ENCODE measurements at regions not wholly inside any gene's neighbourhood (a gene's known extent, or its start where the extent isn't known, plus 50 kb on each side); places are given as distances from the start of the nearest gene placed in this dataset.

GRCh38 chr3:56942523-56942922 is 117.9 kb upstream of the SPATA12 start:
- H3K4me2 ChIP-seq = no peak overlapping the region
- FAIRE-seq (no peak), ATAC-seq (no peak), DNase-seq (ENCODE audit: low read depth in 1 of 2, low spot score in 1 of 2) (no peak)
- POLR2A ChIA-PET = no interaction called here
- 62% methylated on average over 2 of the region's 2 CpGs for WGBS (ENCODE audit: missing lambda C conversion rate)
- H3K9me3 ChIP-seq = no peaks in the 10 kb centered on the region
- H3K4me3 ChIP-seq = no peak overlapping the region
- H3K27ac ChIP-seq = no peak overlapping the region
- CTCF ChIA-PET = interaction anchor here (0.7 to 1.7 kb wide), 2 partner anchors 16 to 35 kb away, joined by 3 to 6 read pairs; no protein-coding TSS in a partner anchor
- TF ChIP-seq CTCF (IDR thresholded peaks at IDR 0.05) (no peak), EHF (CRISPR knock-in tag; IDR thresholded peaks at IDR 0.05) (no peak), TFCP2L1 (CRISPR knock-in tag; IDR thresholded peaks at IDR 0.05) (no peak), TP53 (CRISPR knock-in tag; IDR thresholded peaks at IDR 0.05) (no peak), GATA3 (IDR thresholded peaks at IDR 0.05; ENCODE audit: borderline replicate concordance) (no peak), RFX5 (IDR thresholded peaks at IDR 0.05) (no peak), HOXA7 (CRISPR knock-in tag; IDR thresholded peaks at IDR 0.05) (no peak), POLR2AphosphoS2 (conservative IDR thresholded peaks at IDR 0.05; ENCODE audit: low read length) (no peak), CEBPB (IDR thresholded peaks at IDR 0.05) (no peak), RNF2 (IDR thresholded peaks at IDR 0.05; ENCODE audit: borderline replicate concordance, low read depth) (no peak), KDM1A (IDR thresholded peaks at IDR 0.05; ENCODE audit: low read depth) (no peak), PHF8 (IDR thresholded peaks at IDR 0.05; ENCODE audit: borderline replicate concordance, low read depth) (no peak), HEYL (CRISPR knock-in tag; IDR thresholded peaks at IDR 0.05) (no peak), FOXS1 (CRISPR knock-in tag; IDR thresholded peaks at IDR 0.05) (no peak), CHD2 (IDR thresholded peaks at IDR 0.05; ENCODE audit: low read length, partially characterized antibody) (no peak), HOXB5 (CRISPR knock-in tag; IDR thresholded peaks at IDR 0.05) (no peak)
- H3K4me1 ChIP-seq = no peaks in the 10 kb centered on the region

GRCh38 chr3:56940976-56941375 is 119.5 kb upstream of the SPATA12 start:
- H3K4me1 ChIP-seq = no peaks in the 10 kb centered on the region
- ChIA-PET POLR2A (no interaction called here), CTCF (no interaction called here)
- DNase-seq (ENCODE audit: low read depth in 1 of 2, low spot score in 1 of 2) = no peak
- no peak overlapping the region for H3K4me3 ChIP-seq
- ATAC-seq = no peak
- H3K27ac ChIP-seq = no peak overlapping the region
- no peak for FAIRE-seq
- no peak overlapping the region for H3K4me2 ChIP-seq
- H3K9me3 ChIP-seq = no peaks in the 10 kb centered on the region
- TF ChIP-seq REST (IDR thresholded peaks at IDR 0.05) (no peak), KDM1A (IDR thresholded peaks at IDR 0.05; ENCODE audit: low read depth) (no peak), CHD2 (IDR thresholded peaks at IDR 0.05; ENCODE audit: low read length, partially characterized antibody) (no peak), CBX2 (IDR thresholded peaks at IDR 0.05; ENCODE audit: borderline replicate concordance, low read depth) (no peak), JUNB (IDR thresholded peaks at IDR 0.05) (no peak), CEBPB (IDR thresholded peaks at IDR 0.05) (no peak), EP300 (IDR thresholded peaks at IDR 0.05) (no peak), MAFK (IDR thresholded peaks at IDR 0.05; ENCODE audit: partially characterized antibody) (no peak), MAX (IDR thresholded peaks at IDR 0.05) (no peak), MAZ (IDR thresholded peaks at IDR 0.05; ENCODE audit: borderline replicate concordance, low read depth, low read length) (no peak), HOXB13 (CRISPR knock-in tag; IDR thresholded peaks at IDR 0.05; ENCODE audit: low read depth) (no peak), PBX3 (IDR thresholded peaks at IDR 0.05) (no peak), TFCP2L1 (CRISPR knock-in tag; IDR thresholded peaks at IDR 0.05) (no peak), CTCF (IDR thresholded peaks at IDR 0.05) (no peak), BHLHE40 (IDR thresholded peaks at IDR 0.05; ENCODE audit: low read depth, low read length) (no peak), USF2 (IDR thresholded peaks at IDR 0.05) (no peak)
- 98% methylated on average over 4 of the region's 4 CpGs for WGBS (ENCODE audit: missing lambda C conversion rate)
